ENCODE measurements at regions not wholly inside any gene's neighbourhood (a gene's known extent, or its start where the extent isn't known, plus 50 kb on each side); places are given as distances from the start of the nearest gene placed in this dataset.
"Not testable (repeated sequence)": the region's sequence is repeated elsewhere in the genome, so short reads cannot be mapped to it uniquely, and the experiment has no call there.

- no peak for DNase-seq
Observed at GRCh38 chr3:104438706-104439105, 928.0 kb upstream of the ALCAM start.

- DNase-seq = not testable (repeated sequence)
Observed at GRCh38 chr3:104445252-104445919, 921.3 kb upstream of the ALCAM start.

DNA sequence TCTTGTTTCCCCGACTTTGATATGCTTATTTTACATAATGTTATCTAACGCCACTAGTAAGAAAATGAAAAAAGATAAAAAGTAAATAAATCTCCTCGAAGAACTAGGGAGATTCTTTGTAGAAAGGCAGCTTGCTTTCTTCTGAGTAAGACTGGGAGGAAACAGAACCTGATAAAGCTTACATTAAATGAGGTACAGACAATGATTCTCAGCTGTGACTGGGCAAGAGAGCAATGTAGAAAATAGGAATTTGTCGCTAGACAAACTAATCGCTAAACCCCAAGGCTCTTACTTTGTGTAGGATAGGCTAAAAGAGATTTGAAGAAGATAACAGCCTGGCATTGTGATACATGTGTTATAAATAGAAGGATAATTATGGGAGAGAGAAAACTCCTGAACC is 919.0 kb upstream of the ALCAM start:
- no peak for DNase-seq

DNA sequence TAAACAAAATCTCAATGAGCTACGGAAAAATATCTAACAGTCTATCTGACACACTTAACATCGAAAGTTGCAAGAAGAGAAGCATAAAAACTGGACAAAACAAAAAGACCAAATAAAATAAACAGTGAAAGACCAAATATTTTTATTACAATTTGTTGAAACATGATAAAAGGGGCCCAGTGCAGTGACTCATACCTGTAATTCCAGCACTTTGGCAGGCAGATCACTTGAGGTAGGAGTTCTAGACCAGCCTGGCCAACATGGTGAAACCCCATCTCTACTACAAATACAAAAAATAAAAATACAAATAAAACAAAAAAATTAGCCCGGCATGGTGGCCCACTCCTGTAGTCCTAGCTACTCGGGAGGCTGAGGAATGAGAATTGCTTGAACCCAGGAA is 914.0 kb upstream of the ALCAM start:
- no peak for DNase-seq

DNA sequence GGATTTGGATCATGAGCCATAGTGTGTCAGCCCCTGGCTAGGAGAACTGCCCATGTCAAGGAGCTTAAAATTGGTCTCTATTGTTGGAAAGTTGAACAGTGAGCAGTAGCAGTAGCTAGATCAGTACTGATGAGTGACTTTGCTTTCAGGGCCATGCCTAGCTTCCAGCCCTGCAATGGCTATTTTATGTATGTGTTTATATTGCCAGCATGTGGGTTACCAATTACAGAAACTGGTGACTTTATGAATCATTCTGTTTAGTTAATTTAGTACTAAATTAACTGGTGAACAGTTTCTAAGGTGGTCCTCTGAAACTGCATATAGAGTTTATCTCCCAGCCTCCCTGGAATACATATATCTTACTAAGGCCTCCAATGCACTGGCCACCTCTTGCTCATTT is 908.1 kb upstream of the ALCAM start:
- no peak for DNase-seq

GRCh38 chr3:104460477-104461406 is 906.0 kb upstream of the ALCAM start:
- DNase-seq = no peak

GRCh38 chr3:104461431-104461830 is 905.3 kb upstream of the ALCAM start:
- no peak for DNase-seq

GRCh38 chr3:104472221-104472620 is 894.5 kb upstream of the ALCAM start:
- DNase-seq = no peak

DNA sequence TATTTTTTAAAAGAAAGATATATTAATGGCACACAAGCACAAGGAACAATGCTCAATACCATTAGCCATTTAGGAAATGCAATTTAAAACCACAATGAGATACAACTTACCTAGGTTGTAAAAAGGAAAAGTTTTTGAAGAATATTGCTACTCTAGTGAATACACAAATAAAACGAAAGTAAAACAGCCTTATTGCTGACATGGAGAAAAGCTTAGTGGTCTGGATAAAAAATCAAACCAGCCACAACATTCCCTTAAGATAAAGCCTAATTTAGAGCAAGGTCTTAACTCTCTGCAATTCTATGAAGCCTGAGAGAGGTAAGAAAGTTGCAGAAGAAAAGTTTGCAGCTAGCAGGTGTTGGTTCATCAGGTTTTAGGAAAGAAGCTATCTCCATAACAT is 892.7 kb upstream of the ALCAM start:
- DNase-seq = no peak

DNA sequence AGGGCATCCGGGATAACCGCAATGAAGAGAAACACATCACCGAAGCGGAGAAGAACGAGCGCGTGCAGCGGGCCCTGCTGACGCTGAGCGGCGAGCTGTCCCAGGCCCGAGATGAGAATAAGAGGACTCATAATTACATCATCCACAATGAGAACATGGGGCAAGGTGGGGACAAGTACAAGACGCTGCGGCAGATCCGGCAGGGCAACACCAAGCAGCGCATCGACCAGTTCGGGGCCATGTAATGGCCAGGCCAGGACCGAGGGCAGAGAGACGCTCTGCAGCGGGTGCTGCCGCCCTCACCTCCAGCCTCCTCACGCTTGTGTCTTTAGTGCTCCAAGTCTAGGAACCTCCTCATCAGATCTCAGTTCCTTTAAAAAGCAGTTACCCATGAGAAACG is 863.7 kb upstream of the ALCAM start:
- DNase-seq = no peak

DNA sequence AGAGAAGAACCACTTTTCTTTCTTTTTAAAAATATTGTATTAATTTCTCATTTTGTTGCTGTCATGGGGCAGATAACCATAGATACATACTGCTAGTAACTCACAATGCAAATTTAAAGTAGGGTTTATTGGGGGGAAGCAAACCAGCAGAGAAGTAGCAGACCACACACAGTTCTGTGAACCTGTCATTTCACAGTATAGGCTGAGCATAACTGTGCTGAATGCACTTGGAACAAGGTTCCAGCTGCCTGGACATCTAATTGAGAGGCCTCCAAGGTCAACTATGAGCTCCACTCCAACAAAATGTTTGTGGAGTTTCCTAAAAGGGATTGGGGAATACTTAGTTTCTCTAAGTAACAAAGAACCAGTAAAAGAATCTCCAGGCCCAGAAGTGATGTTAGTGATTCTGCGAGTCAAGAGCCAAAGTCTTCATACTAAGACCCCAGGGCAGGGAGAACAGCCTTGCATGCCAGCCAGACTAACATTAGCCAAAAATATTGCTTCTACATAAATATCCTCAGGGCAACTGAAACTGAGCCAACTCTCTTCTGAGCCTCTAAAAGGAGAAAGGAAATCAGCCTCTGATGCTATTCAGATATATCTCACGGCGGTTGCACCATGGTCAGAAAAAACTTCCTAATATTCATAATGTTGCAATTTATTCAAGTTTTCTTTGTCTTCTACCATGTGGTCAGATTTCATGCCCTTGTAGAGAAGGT is 856.4 kb upstream of the ALCAM start:
- no peak for DNase-seq

DNA sequence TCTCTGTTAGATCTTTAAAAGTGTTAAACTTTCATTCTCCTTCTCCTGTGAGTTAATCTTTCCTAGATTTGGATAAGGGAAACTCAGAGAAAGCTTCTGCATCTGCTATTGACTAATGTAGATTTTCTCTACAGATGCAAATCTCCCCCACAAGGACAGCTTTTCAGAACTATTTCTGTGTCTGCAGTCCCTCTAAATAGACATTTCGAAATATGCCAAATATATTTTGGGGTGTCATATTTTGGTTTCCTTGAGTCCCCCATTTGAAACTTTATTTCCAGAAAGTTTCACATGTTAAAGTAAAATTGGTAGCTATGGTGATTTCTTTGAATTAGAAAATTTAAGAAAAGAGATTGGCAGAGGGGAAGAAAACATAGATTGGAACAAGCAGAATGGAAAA is 852.3 kb upstream of the ALCAM start:
- no peak for DNase-seq

GRCh38 chr3:104514776-104515175 is 851.9 kb upstream of the ALCAM start:
- no peak for DNase-seq

DNA sequence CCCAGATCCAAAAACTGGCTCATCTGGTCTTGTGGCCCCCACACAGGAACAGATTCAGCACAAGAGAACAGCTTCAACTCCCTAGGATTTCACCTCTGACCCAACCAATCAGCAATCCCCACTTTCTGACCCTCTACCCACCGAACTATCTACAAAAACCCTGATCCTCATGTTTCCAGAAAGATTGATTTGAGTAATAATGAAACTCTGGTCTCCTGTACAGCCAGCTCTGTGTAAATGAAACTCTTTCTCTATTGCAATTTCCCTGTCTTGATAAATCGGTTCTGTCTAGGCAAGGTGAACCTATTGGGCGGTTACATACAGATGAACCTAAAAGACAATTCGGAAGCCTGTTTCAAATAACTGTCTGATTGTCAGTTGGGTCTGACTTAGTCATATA is 847.6 kb upstream of the ALCAM start:
- DNase-seq = no peak

GRCh38 chr3:104519468-104520227 is 847.1 kb upstream of the ALCAM start:
- DNase-seq = no peak

- DNase-seq = no peak
Observed at GRCh38 chr3:104520228-104520655, 846.5 kb upstream of the ALCAM start.

DNA sequence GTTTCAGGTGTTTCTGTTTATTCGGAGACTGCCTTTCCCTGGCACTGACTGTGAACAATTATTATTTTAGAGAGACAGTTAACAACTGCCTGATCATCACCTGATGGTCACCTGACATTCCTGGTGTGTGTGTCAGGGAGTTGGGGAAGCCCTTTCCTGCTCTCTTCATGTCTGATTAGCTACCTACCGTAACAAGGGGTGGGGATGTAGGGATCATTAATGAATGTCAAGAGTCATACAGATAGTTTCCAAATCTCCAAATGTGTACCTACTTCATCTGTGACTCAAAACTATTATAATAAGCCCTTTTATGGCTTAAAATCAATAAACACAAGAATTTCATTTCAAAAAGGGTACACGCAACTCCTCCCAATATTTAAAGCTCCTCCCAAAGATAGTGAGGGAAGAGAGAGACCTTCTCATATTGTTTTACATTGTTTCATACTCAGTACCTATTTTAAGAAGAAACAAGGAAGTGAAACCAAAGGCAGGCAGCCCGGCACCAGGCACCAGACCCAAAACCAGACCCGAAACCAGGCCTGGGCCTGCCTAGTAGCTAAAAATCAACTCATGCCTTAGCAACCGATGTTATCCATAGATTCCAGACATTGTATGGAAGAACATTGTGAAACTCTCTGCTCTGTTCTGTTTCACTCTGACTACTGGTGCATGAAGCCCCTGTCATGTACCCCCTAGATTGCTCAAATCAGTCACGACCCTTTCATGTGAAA is 844.9 kb upstream of the ALCAM start:
- no peak for DNase-seq

DNA sequence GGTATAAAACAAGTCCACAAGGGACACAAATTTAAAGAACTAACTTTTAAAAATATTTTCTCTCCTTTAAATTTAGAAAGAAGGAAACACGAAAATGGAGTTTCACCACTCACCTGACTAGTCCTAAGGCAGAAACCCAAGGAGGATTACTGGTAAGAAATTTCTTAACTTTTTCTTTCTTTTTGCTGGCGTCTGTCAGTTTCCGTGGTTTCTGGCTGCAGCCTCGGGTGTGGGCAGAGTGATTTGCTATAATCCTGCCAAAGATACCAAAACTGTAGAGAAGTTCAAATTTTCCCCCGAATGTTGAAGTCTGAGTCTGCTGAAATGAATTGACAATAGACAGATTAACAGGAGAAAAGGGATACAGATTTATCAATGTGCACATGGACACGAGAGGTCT is 843.6 kb upstream of the ALCAM start:
- DNase-seq = no peak

- no peak for DNase-seq
Observed at GRCh38 chr3:104526901-104527401, 839.8 kb upstream of the ALCAM start.

- no peak for DNase-seq
Observed at GRCh38 chr3:104530934-104531333, 835.8 kb upstream of the ALCAM start.

DNA sequence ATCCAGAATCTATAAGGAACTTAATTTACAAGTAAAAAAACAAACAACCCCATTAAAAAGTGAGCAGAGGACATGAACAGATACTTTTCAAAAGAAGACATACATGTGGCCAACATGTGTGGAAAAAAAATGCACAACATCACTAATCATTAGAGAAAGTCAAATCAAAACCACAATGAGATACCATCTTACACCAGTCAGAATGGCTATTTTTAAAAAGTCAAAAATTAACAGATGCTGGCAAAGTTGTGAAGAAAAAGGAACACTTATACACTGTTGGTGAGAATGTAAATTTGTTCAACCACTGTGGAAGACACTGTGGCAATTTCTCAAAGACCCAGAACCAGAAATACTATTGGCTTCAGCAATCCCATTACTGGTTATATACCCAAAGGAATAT is 830.0 kb upstream of the ALCAM start:
- DNase-seq = no peak

DNA sequence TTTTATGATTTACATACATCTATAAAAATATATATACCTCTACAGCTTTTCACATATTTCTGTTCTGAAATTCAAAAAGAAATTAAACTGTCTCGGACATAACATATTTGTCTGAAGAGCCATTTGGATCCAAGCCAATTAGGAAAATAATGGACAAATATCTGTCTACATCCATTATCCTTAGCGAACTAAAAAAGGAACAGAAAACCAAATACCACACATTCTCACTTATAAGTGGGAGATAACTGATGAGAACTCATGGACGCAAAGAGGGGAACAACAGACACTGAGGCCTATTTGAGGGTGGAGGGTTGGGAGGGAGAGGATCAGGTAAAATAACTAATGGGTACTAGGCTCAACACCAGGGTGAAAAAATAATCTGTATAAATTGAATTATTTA is 829.4 kb upstream of the ALCAM start:
- DNase-seq = no peak

All from stimulated activated CD4-positive, alpha-beta T cell treated with anti-CD3 and anti-CD28 coated beads, Interleukin-4, amount 100 ng/mL, for 24 hours (primary cell).